ENCODE measurements at regions not wholly inside any gene's neighbourhood (a gene's known extent, or its start where the extent isn't known, plus 50 kb on each side); places are given as distances from the start of the nearest gene placed in this dataset.

DNA sequence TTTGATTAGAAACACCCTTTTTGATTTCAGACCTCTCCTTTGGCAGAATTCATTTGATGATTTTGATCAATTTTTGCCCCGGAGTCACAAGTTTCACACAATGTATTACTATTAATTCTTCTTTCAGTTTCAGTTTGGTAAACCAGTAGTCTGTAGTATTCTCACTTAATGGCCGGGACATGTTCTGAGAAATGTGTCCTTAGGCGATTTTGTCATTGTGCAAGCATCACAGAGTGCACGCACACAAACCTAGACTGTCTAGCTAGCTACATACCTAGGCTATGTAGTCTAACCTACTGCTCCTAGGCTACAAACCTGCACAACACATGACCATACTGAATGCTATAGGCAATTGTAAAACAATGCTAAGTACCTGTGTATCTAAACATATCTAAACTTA is 662.5 kb downstream of the IRX1 start:
- no peaks in the 10 kb centered on the region for H3K27me3 ChIP-seq (ENCODE audit: insufficient read depth, low read depth)
- no peak for TF ChIP-seq CTCF (conservative IDR thresholded peaks at IDR 0.05; ENCODE audit: low read depth, low read length)
- peak overlapping the region; percentile 39 for H2AFZ ChIP-seq (ENCODE audit: low read depth)
- H3K36me3 ChIP-seq (ENCODE audit: insufficient read depth): no peaks in the 10 kb centered on the region
- peak overlapping the region; percentile 44 for H3K4me2 ChIP-seq
- H4K20me1 ChIP-seq (ENCODE audit: insufficient read depth): no peaks in the 10 kb centered on the region
- no peak overlapping the region for H3K9ac ChIP-seq
- no peaks in the 10 kb centered on the region for H3K79me2 ChIP-seq (ENCODE audit: insufficient read depth, low read depth)
- peaks cover 27% of the 10 kb centered on the region for H3K4me1 ChIP-seq (ENCODE audit: low read depth, poor library complexity, severe bottlenecking)
- peak overlapping the region; percentile 39; the same call in 1 of the 2 replicates for H3K27ac ChIP-seq
- H3K4me3 ChIP-seq (IDR thresholded peaks at IDR 0.05; ENCODE audit: insufficient read depth, low read depth, low read length): no peak overlapping the region

DNA sequence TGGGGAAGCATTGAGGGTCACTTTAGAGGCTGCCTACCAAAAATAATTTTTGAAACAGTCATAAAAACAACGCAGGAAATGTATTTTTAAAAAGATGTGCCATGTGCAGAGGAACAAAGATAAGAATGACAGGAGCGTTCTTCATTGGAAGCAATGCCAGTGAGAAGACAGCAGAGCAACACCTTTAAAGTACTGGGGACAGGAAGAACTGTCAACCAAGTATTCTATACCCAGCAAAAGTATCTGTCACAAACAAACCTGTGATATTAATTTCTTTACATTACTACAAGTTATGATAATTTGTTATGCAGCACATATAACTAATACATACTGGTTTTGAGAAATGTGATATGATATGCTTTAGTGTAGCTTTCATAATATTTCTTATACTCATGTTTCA is 675.6 kb downstream of the IRX1 start:
- Histone ChIP-seq H3K36me3 (ENCODE audit: insufficient read depth) (no peaks in the 10 kb centered on the region), H3K27ac (no peak overlapping the region), H3K4me1 (ENCODE audit: low read depth, poor library complexity, severe bottlenecking) (peaks cover 19% of the 10 kb centered on the region), H3K4me3 (IDR thresholded peaks at IDR 0.05; ENCODE audit: insufficient read depth, low read depth, low read length) (no peak overlapping the region), H2AFZ (ENCODE audit: low read depth) (no peak overlapping the region), H3K9ac (no peak overlapping the region), H4K20me1 (ENCODE audit: insufficient read depth) (no peaks in the 10 kb centered on the region), H3K79me2 (ENCODE audit: insufficient read depth, low read depth) (no peaks in the 10 kb centered on the region), H3K27me3 (ENCODE audit: insufficient read depth, low read depth) (no peaks in the 10 kb centered on the region), H3K4me2 (no peak overlapping the region)
- TF ChIP-seq CTCF (conservative IDR thresholded peaks at IDR 0.05; ENCODE audit: low read depth, low read length): no peak

GRCh38 chr5:4275232-4275631 is 679.6 kb downstream of the IRX1 start:
- Histone ChIP-seq H3K4me2 (peak overlapping the region; percentile 52), H4K20me1 (ENCODE audit: insufficient read depth) (no peaks in the 10 kb centered on the region), H3K4me1 (ENCODE audit: low read depth, poor library complexity, severe bottlenecking) (peaks cover 21% of the 10 kb centered on the region), H3K9ac (no peak overlapping the region), H2AFZ (ENCODE audit: low read depth) (peak overlapping the region; percentile 32; the same call in 1 of the 2 replicates), H3K4me3 (IDR thresholded peaks at IDR 0.05; ENCODE audit: insufficient read depth, low read depth, low read length) (no peak overlapping the region), H3K79me2 (ENCODE audit: insufficient read depth, low read depth) (no peaks in the 10 kb centered on the region), H3K27me3 (ENCODE audit: insufficient read depth, low read depth) (no peaks in the 10 kb centered on the region), H3K36me3 (ENCODE audit: insufficient read depth) (no peaks in the 10 kb centered on the region), H3K27ac (peak overlapping the region; percentile 30; the same call in 1 of the 2 replicates)
- TF ChIP-seq CTCF (conservative IDR thresholded peaks at IDR 0.05; ENCODE audit: low read depth, low read length): no peak

DNA sequence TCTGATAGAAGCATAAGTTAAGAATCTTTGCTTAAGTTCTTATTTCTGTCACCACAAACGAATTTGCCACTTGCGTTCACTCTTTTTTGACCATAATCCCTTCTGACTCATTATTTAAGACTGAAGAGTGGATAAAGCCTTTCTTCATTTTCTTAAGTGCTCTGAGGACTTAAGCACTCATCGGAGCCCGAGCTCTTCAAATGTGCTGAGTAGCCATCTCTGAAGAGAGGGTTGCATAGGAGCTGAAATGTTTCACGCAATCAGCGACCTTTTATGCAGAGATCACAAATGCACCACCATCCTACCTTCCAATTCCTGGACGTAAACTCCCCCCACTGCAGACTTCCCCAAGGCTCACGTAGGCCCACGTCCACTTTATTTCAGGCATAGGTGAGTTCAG is 699.2 kb downstream of the IRX1 start:
- no peak for TF ChIP-seq CTCF (conservative IDR thresholded peaks at IDR 0.05; ENCODE audit: low read depth, low read length)
- Histone ChIP-seq H4K20me1 (ENCODE audit: insufficient read depth) (no peaks in the 10 kb centered on the region), H2AFZ (ENCODE audit: low read depth) (no peak overlapping the region), H3K4me2 (no peak overlapping the region), H3K36me3 (ENCODE audit: insufficient read depth) (no peaks in the 10 kb centered on the region), H3K79me2 (ENCODE audit: insufficient read depth, low read depth) (no peaks in the 10 kb centered on the region), H3K27me3 (ENCODE audit: insufficient read depth, low read depth) (no peaks in the 10 kb centered on the region), H3K27ac (no peak overlapping the region), H3K4me1 (ENCODE audit: low read depth, poor library complexity, severe bottlenecking) (no peaks in the 10 kb centered on the region), H3K4me3 (IDR thresholded peaks at IDR 0.05; ENCODE audit: insufficient read depth, low read depth, low read length) (no peak overlapping the region), H3K9ac (no peak overlapping the region)
